ENCODE measurements at regions not wholly inside any gene's neighbourhood (a gene's known extent, or its start where the extent isn't known, plus 50 kb on each side); places are given as distances from the start of the nearest gene placed in this dataset.

GRCh38 chr5:158268286-158268685 is 409.3 kb upstream of the CLINT1 start:
- no peak for DNase-seq (ENCODE audit: insufficient read length, low spot score)
- no peak for FAIRE-seq
- TF ChIP-seq, protein P1, sequence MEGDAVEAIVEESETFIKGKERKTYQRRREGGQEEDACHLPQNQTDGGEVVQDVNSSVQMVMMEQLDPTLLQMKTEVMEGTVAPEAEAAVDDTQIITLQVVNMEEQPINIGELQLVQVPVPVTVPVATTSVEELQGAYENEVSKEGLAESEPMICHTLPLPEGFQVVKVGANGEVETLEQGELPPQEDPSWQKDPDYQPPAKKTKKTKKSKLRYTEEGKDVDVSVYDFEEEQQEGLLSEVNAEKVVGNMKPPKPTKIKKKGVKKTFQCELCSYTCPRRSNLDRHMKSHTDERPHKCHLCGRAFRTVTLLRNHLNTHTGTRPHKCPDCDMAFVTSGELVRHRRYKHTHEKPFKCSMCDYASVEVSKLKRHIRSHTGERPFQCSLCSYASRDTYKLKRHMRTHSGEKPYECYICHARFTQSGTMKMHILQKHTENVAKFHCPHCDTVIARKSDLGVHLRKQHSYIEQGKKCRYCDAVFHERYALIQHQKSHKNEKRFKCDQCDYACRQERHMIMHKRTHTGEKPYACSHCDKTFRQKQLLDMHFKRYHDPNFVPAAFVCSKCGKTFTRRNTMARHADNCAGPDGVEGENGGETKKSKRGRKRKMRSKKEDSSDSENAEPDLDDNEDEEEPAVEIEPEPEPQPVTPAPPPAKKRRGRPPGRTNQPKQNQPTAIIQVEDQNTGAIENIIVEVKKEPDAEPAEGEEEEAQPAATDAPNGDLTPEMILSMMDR (IDR thresholded peaks at IDR 0.05; ENCODE audit: insufficient read depth, missing control alignments): no peak

GRCh38 chr5:158267228-158267627 is 408.3 kb upstream of the CLINT1 start:
- FAIRE-seq (no peak), DNase-seq (ENCODE audit: insufficient read length, low spot score) (no peak)
- TF ChIP-seq, protein P1 (IDR thresholded peaks at IDR 0.05; ENCODE audit: insufficient read depth, missing control alignments): no peak

DNA sequence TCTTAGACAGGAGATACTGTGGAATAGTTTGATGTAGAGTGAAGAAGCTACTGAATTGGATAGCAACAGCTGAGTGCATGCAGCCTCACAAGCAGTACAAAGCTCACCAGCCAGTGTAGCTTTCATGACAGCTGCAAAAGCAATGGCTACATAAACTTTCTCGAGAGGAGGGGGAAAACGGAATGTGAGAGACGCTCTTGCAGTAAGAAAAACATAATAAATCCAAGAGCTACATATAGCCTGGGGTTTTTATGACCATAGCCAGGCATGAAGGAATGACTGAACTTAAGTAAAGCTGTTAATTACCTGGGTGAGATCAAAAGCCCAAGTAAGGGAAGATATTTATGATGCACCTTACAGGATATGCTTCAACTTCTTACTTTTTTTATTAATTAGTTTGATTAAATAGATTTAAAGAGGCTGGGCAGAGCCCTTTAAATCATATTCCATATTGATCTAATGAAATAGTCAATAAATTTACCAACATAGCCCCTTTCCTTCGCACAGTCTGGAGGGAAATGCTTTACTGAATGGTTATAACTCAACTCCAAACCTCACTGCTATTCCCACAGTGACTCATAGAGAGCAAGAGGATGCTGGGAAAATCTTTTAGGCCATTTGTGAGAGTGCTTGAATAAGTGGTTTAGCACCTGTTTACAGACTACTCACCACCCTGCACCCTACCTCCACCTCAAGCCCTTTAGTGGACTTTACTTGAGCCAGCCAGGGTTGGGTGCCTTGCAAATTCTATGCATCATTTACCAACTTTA is 407.2 kb upstream of the CLINT1 start:
- DNase-seq (ENCODE audit: insufficient read length, low spot score) (no peak), FAIRE-seq (no peak)
- TF ChIP-seq, protein P1 (IDR thresholded peaks at IDR 0.05; ENCODE audit: insufficient read depth, missing control alignments): no peak

DNA sequence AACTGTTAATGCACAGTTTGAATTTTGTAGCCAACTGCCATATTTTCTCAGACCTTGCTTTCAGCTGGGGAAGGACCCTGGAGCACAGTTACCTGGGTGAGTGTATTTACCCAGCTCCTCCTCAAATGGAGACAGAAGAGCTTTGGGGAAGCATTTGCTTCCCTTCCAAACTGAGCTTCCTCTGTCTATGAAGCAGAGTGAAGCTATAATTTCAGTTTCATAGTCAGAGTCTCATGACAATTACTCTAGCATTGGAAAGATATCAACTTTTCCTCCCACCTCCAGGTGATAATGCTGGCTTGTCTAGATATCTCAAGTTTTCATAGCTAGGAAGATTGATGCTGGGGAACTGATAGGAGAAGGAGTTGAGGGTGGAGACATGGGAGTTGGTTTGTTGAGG is 406.4 kb upstream of the CLINT1 start:
- FAIRE-seq: no peak

GRCh38 chr5:158264264-158264663 is 405.3 kb upstream of the CLINT1 start:
- DNase-seq (ENCODE audit: insufficient read length, low spot score): no peak
- TF ChIP-seq, protein P1 (IDR thresholded peaks at IDR 0.05; ENCODE audit: insufficient read depth, missing control alignments): no peak
- FAIRE-seq: no peak

More for the DNA sequence above, 406.4 kb upstream of the CLINT1 start:
- TF ChIP-seq, protein P1 (IDR thresholded peaks at IDR 0.05; ENCODE audit: insufficient read depth, missing control alignments): no peak
- no peak for DNase-seq (ENCODE audit: insufficient read length, low spot score)

- TF ChIP-seq, protein P1 (IDR thresholded peaks at IDR 0.05; ENCODE audit: insufficient read depth, missing control alignments): no peak
- FAIRE-seq (no peak), DNase-seq (ENCODE audit: insufficient read length, low spot score) (no peak)
Observed at GRCh38 chr5:158261674-158262367, 402.9 kb upstream of the CLINT1 start.

DNA sequence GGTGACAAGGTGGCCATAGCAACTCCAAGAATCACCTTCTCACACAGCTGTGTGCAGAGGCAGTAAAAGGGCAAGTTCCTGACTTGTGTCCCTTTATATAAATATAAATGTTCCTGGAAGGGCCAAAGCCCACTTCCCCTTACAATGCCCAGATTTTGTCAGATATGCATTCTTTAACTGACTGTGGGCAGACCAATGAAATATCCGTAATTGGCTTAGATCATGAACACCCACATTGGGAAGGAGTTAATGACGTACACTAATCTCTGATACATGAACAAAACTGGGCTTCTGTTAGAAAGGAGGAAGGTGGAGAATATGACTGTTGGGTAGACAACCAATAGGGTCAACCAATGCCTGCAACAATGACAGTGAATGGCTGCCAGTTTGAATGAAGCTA is 397.2 kb upstream of the CLINT1 start:
- FAIRE-seq (no peak), DNase-seq (ENCODE audit: insufficient read length, low spot score) (no peak)
- TF ChIP-seq, protein P1 (IDR thresholded peaks at IDR 0.05; ENCODE audit: insufficient read depth, missing control alignments): no peak

Measured in D721Med (cell line).